Panc1 (cell line): ENCODE measurements at regions not wholly inside any gene's neighbourhood (a gene's known extent, or its start where the extent isn't known, plus 50 kb on each side); places are given as distances from the start of the nearest gene placed in this dataset.

Source experiments
- ATAC-seq: fragments of 200-7000 bp; cut with Tn5 transposase; 2 replicates; pipeline ENCODE4 v1.9.1; 2020; ENCODE audit warnings: mild to moderate bottlenecking, moderate library complexity
- BruUV-seq: library from RNA; stranded (reverse); fragments of 400-500 nt; replicated peaks from 2 replicates; lab custom pipeline; 2021; lab: Mats Ljungman, UMichigan
- CTCF ChIA-PET: fragments of 300-600 bp; sonication (Branson Sonifier 250); formaldehyde crosslinking; loops from one replicate; lab custom pipeline; 2022; ENCODE audit warnings: antibody characterized with exemption; lab: Charles Lee
- POLR2A ChIA-PET: fragments of 300-600 bp; sonication (Branson Sonifier 250); formaldehyde crosslinking; loops from one replicate; lab custom pipeline; 2022; ENCODE audit warnings: antibody characterized with exemption; lab: Charles Lee
- DNase-seq: peaks from one replicate; pipeline ENCODE4 v3.0.0-alpha.2; 2010; ENCODE audit warnings: low read depth, low spot score
- H3K27ac ChIP-seq: 2 replicates; pipeline ENCODE4 v1.5.1; 2011; ENCODE audit warnings: mild to moderate bottlenecking, low read length, inconsistent platforms
- H3K27me3 ChIP-seq: fragments of 200-500 bp; sonication (Bioruptor generic); 2 replicates; pipeline ENCODE4 v1.6.0; 2014; ENCODE audit warnings: low read length, inconsistent platforms; ENCODE audit not compliant: control insufficient read depth, insufficient read depth
- H3K36me3 ChIP-seq: fragments of 200-500 bp; sonication (Bioruptor generic); 2 replicates; pipeline ENCODE4 v1.5.1; 2014; ENCODE audit warnings: inconsistent platforms, mild to moderate bottlenecking, low read length, moderate library complexity; ENCODE audit not compliant: control insufficient read depth, insufficient read depth
- H3K4me1 ChIP-seq: 2 replicates; pipeline ENCODE4 v1.5.1; 2011; ENCODE audit warnings: inconsistent platforms, mild to moderate bottlenecking, low read length, moderate library complexity; ENCODE audit not compliant: control insufficient read depth, insufficient read depth
- H3K4me3 ChIP-seq, 2 experiments: 2 replicates each; pipeline ENCODE4 v1.5.1; 2011 to 2012; ENCODE audit warnings: low read depth in 2 of 2, low read length in 2 of 2, mild to moderate bottlenecking in 2 of 2, inconsistent platforms in 1 of 2, moderate library complexity in 1 of 2
- H3K9me3 ChIP-seq: fragments of 200-500 bp; sonication (Bioruptor generic); 2 replicates; pipeline ENCODE4 v1.5.1; 2014; ENCODE audit warnings: low read depth, mild to moderate bottlenecking, inconsistent platforms, low read length, moderate library complexity; ENCODE audit not compliant: control insufficient read depth, insufficient read depth
- POLR2AphosphoS5 ChIP-seq: IDR thresholded peaks from 2 replicates; pipeline ENCODE4 v1.6.1; 2012; ENCODE audit warnings: mild to moderate bottlenecking, low read depth, low read length, moderate library complexity
- REST ChIP-seq, 2 experiments: IDR thresholded peaks; 2 replicates each; pipeline ENCODE4 v1.6.1; 2011 to 2012; ENCODE audit warnings: low read depth in 2 of 2, control low read depth in 1 of 2, low read length in 1 of 2, mild to moderate bottlenecking in 1 of 2, moderate library complexity in 1 of 2; ENCODE audit not compliant: insufficient read depth in 1 of 2
- SIN3A ChIP-seq: IDR thresholded peaks from 2 replicates; pipeline ENCODE4 v1.6.1; 2012; ENCODE audit warnings: low read depth, mild to moderate bottlenecking, low read length, moderate library complexity, borderline replicate concordance; ENCODE audit not compliant: insufficient read depth
- TCF7L2 ChIP-seq: IDR thresholded peaks from 2 replicates; pipeline ENCODE4 v1.6.1; 2011; ENCODE audit warnings: mild to moderate bottlenecking, low read depth, low read length, inconsistent platforms
- in situ Hi-C: cut with HindIII; loops from 2 replicates; pipeline ENCODE4 v1.10.0; 2016; ENCODE audit warnings: low sequenced_read_pairs, low pct_unique_long_range_greater_than_20kb
- intact Hi-C: fragments of 100-400 bp; cut with micrococcal nuclease; formaldehyde crosslinking; loops from one replicate; pipeline ENCODE4 v1.10.0; 2022; ENCODE audit not compliant: unreplicated experiment
- TF ChIP-seq, protein P1 (sequence below): fragments of 450-650 bp; IDR thresholded peaks from 2 replicates; pipeline ENCODE4 v1.5.1; 2017; ENCODE audit warnings: mild to moderate bottlenecking

- no peaks in the 10 kb centered on the region for H3K9me3 ChIP-seq
These were observed 65.9 kb upstream of the C14orf180 start for GRCh38 chr14:104513641-104514046.

DNA sequence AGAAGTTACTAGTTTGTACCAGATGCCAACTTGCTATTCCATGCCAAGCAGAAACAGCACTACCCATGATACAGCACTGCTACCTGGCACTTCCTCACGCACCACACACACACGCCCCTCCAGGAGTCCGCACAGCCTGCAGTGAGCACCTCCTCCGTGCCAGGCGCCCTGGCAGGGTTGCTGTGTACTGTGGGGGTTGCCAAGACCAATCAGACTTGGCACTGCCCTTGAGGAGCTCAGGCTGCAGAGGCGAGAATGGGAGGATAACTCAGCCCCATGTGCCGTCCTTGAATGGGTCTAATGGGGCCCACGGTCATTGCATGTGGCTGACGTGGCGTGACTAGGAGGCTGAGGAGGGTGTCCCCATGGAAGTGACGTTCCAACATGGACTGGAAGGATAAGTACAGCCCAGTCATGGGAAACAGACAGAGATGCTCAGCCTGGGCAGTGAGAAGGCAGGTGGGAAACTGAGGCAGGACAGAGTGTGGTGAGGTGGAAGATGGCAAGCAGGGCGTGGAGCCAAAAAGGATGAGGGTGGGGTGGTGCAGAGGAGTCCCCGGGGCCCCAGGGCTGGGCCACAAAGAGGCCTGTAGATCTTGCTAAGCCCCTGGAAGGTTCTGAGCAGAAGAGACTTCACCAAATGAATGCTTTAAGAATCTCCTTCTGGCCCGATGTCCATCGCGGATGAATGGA is 65.3 kb upstream of the C14orf180 start:
- Histone ChIP-seq H3K27me3 (no peaks in the 10 kb centered on the region), H3K36me3 (no peaks in the 10 kb centered on the region), H3K27ac (no peak overlapping the region), H3K4me3 (no peak overlapping the region), H3K9me3 (no peaks in the 10 kb centered on the region), H3K4me1 (no peaks in the 10 kb centered on the region)
- no peak for DNase-seq
- no TSS peak for BruUV-seq
- no peak for ATAC-seq
- intact Hi-C loops, result no loop called here
- ChIA-PET CTCF (no interaction called here), POLR2A (no interaction called here)
- TF ChIP-seq TCF7L2 (no peak), SIN3A (no peak), POLR2AphosphoS5 (no peak)
- TF ChIP-seq, protein P1, sequence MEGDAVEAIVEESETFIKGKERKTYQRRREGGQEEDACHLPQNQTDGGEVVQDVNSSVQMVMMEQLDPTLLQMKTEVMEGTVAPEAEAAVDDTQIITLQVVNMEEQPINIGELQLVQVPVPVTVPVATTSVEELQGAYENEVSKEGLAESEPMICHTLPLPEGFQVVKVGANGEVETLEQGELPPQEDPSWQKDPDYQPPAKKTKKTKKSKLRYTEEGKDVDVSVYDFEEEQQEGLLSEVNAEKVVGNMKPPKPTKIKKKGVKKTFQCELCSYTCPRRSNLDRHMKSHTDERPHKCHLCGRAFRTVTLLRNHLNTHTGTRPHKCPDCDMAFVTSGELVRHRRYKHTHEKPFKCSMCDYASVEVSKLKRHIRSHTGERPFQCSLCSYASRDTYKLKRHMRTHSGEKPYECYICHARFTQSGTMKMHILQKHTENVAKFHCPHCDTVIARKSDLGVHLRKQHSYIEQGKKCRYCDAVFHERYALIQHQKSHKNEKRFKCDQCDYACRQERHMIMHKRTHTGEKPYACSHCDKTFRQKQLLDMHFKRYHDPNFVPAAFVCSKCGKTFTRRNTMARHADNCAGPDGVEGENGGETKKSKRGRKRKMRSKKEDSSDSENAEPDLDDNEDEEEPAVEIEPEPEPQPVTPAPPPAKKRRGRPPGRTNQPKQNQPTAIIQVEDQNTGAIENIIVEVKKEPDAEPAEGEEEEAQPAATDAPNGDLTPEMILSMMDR, result no peak
- in situ Hi-C loops, result no loop called here

More at GRCh38 chr14:104513641-104514046, 65.9 kb upstream of the C14orf180 start:
- no TSS peak for BruUV-seq
- Histone ChIP-seq H3K27me3 (no peaks in the 10 kb centered on the region), H3K4me3 (no peak overlapping the region), H3K4me1 (no peaks in the 10 kb centered on the region), H3K36me3 (no peaks in the 10 kb centered on the region), H3K27ac (no peak overlapping the region)
- in situ Hi-C loops, result no loop called here
- CTCF ChIA-PET, result no interaction called here
- no peak for ATAC-seq
- POLR2A ChIA-PET, result no interaction called here
- intact Hi-C loops, result no loop called here
- DNase-seq, result no peak
- TF ChIP-seq SIN3A (no peak), TCF7L2 (no peak), REST (IDR thresholded peaks at IDR 0.05; ENCODE audit: insufficient read depth in 1 of 2, low read depth in 2 of 2, low read length in 1 of 2) (no peak), POLR2AphosphoS5 (no peak)
- TF ChIP-seq, protein P1, result no peak
